ENCODE measurements at regions not wholly inside any gene's neighbourhood (a gene's known extent, or its start where the extent isn't known, plus 50 kb on each side); places are given as distances from the start of the nearest gene placed in this dataset.
A peak's percentile ranks its signal among the peaks of the same experiment; 100 is the strongest.

DNA sequence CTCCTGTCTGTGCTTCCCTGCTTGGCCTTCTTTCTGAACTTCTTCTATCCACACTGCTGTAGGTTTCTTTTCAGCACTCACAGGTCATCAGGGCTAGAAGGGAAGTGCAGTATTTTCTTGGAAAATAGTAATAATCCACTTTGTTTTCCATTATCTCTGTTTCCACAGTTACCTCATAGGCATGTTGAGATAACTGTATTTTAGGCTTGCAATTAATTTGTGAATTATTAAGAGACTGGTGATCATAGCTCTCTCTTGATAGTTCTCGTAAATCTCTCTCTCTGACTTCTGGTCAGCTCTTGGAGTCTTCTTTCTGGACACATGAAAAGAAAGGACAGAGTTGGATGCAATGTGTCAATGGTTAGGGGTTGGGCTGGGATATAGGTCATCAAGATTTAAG lies 243.6 kb upstream of the IGFBP3 start:
- Histone ChIP-seq H3K4me1 (no peaks in the 10 kb centered on the region), H3K27me3 (no peaks in the 10 kb centered on the region), H3K27ac (peak overlapping the region; percentile 22 to 34), H3K4me3 (no peak overlapping the region), H3K9me3 (no peaks in the 10 kb centered on the region), H3K36me3 (no peaks in the 10 kb centered on the region)
- intact Hi-C loops (cut with DNase I; ENCODE audit: low total_unique reads): no loop called here
- no peak for TF ChIP-seq POLR2A (IDR thresholded peaks at IDR 0.05)
- TF ChIP-seq, protein P1, sequence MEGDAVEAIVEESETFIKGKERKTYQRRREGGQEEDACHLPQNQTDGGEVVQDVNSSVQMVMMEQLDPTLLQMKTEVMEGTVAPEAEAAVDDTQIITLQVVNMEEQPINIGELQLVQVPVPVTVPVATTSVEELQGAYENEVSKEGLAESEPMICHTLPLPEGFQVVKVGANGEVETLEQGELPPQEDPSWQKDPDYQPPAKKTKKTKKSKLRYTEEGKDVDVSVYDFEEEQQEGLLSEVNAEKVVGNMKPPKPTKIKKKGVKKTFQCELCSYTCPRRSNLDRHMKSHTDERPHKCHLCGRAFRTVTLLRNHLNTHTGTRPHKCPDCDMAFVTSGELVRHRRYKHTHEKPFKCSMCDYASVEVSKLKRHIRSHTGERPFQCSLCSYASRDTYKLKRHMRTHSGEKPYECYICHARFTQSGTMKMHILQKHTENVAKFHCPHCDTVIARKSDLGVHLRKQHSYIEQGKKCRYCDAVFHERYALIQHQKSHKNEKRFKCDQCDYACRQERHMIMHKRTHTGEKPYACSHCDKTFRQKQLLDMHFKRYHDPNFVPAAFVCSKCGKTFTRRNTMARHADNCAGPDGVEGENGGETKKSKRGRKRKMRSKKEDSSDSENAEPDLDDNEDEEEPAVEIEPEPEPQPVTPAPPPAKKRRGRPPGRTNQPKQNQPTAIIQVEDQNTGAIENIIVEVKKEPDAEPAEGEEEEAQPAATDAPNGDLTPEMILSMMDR (IDR thresholded peaks at IDR 0.05): no peak
- no peak for DNase-seq

DNA sequence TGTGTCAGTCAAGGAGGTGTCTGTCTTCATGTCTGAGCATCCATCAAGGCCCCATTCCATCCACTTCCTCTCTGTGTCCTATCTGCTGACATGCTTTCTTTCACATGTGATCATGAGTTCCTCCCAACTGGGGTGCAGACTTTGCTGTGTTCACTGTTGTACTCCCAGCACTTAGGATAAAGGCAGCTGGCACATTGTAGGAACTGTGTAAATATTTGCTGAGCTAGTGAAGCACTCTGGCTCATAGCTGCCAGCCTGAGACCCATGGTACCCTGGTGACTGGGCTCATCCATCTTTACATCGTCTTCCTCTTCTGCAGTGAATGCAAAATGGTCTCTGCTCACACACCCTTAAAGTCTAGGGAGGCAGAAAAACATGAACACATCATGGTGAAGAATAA lies 242.2 kb upstream of the IGFBP3 start:
- no peak overlapping the region for H3K27ac ChIP-seq
- intact Hi-C loops (cut with DNase I; ENCODE audit: low total_unique reads): no loop called here
- no peaks in the 10 kb centered on the region for H3K9me3 ChIP-seq
- DNase-seq: no peak
- no peaks in the 10 kb centered on the region for H3K4me1 ChIP-seq
- no peak overlapping the region for H3K4me3 ChIP-seq
- TF ChIP-seq, protein P1 (IDR thresholded peaks at IDR 0.05): no peak
- TF ChIP-seq POLR2A (IDR thresholded peaks at IDR 0.05): no peak
- no peaks in the 10 kb centered on the region for H3K27me3 ChIP-seq
- H3K36me3 ChIP-seq: no peaks in the 10 kb centered on the region

DNA sequence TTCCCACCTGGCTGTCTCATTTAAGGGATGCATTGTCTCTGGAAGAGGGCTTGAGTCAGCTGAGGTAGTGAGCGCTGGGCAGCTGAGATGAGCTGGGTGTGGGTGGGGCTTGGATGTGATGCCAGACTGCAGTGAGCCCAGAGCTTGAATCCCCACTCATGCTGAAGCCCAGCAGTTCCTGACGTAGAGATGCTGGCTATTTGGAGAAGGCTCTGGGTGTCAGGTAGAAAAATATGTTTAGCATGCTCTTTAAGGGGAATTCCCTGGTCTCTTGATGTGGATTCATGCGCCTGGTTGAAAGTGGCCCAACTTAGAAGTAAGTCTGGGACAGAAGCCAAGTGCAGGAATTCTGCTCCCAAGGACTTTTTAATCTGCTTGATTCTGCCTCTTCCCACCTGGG lies 241.5 kb upstream of the IGFBP3 start:
- intact Hi-C loops (cut with DNase I; ENCODE audit: low total_unique reads): no loop called here
- Histone ChIP-seq H3K4me1 (no peaks in the 10 kb centered on the region), H3K4me3 (no peak overlapping the region), H3K27me3 (no peaks in the 10 kb centered on the region), H3K27ac (peak overlapping the region in 1 of 2 donors; percentile 22), H3K36me3 (no peaks in the 10 kb centered on the region), H3K9me3 (no peaks in the 10 kb centered on the region)
- DNase-seq: no peak
- TF ChIP-seq POLR2A (IDR thresholded peaks at IDR 0.05): no peak

DNA sequence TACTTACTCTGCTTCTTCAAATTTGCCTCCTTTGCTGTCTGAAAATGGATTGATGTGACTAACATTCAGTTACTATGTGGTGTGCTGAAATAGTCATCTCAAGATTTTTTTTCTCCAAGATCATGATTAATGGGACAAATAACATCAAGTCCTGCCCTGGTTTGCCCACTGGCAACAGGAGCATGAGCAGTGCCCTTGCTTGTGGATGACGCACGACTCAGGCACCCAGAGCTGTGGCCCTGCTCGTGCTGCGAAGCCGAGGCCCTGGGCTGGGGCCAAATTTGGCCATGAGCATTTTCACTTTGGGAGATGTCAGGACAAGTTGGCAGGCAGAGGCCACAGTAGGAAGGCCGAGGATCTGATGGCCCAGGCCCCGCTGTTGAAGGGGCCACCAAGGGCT lies 239.8 kb upstream of the IGFBP3 start:
- no peak for TF ChIP-seq POLR2A (IDR thresholded peaks at IDR 0.05)
- TF ChIP-seq, protein P1 (IDR thresholded peaks at IDR 0.05): no peak
- H3K27me3 ChIP-seq: no peaks in the 10 kb centered on the region
- intact Hi-C loops (cut with DNase I; ENCODE audit: low total_unique reads): no loop called here
- H3K4me3 ChIP-seq: no peak overlapping the region
- no peak overlapping the region for H3K27ac ChIP-seq
- DNase-seq: no peak
- H3K9me3 ChIP-seq: no peaks in the 10 kb centered on the region
- H3K4me1 ChIP-seq: no peaks in the 10 kb centered on the region
- no peaks in the 10 kb centered on the region for H3K36me3 ChIP-seq

DNA sequence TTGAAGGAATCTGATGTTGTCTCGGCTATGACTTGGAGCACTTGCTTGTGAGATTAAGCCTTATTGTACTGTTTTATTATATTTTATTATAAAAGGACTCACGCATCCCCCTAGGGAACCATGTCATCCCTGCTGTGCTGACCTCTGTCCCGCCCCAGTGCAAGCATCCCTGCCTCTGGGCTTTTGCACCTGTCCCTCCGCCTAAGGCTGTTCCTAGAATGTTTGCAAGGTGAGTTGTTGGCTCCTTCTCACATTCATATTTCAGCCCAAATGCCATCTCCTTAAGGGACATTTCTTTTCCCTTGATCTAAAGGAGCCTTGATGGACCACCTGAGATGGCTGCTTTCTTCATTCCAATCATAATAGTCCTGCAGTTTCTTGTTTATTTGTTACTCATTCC lies 236.9 kb upstream of the IGFBP3 start:
- Histone ChIP-seq H3K4me3 (no peak overlapping the region), H3K36me3 (no peaks in the 10 kb centered on the region), H3K9me3 (no peaks in the 10 kb centered on the region), H3K4me1 (no peaks in the 10 kb centered on the region), H3K27me3 (no peaks in the 10 kb centered on the region), H3K27ac (no peak overlapping the region)
- TF ChIP-seq POLR2A (IDR thresholded peaks at IDR 0.05): no peak
- TF ChIP-seq, protein P1 (IDR thresholded peaks at IDR 0.05): no peak
- DNase-seq: no peak
- intact Hi-C loops (cut with DNase I; ENCODE audit: low total_unique reads): no loop called here

DNA sequence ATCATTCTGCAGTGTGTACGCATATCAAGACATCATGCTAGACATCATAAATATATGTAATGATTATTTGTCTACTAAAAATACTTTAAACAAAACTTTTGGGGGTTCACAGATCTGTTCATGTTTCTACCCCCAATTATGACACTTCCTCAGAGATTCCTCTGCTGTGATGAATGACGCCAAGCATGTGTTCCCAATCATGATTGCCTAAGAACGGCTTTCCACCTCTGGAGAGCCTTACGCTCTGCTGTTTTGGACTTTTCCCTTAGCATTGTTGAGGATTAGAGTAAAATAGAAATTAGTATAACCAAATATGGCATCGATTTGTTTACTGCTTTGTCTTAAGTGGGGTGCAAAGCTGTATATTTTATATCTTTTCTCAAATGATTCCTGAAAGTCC lies 236.3 kb upstream of the IGFBP3 start:
- H3K4me3 ChIP-seq: no peak overlapping the region
- H3K36me3 ChIP-seq: no peaks in the 10 kb centered on the region
- no peaks in the 10 kb centered on the region for H3K4me1 ChIP-seq
- no peaks in the 10 kb centered on the region for H3K27me3 ChIP-seq
- no peaks in the 10 kb centered on the region for H3K9me3 ChIP-seq
- TF ChIP-seq, protein P1 (IDR thresholded peaks at IDR 0.05): no peak
- TF ChIP-seq POLR2A (IDR thresholded peaks at IDR 0.05): no peak
- intact Hi-C loops (cut with DNase I; ENCODE audit: low total_unique reads): no loop called here
- no peak for DNase-seq
- H3K27ac ChIP-seq: no peak overlapping the region
